VCaP (cell line): ENCODE measurements at regions not wholly inside any gene's neighbourhood (a gene's known extent, or its start where the extent isn't known, plus 50 kb on each side); places are given as distances from the start of the nearest gene placed in this dataset.

Experiments
- H3K27ac ChIP-seq: fragments of 450-650 bp; 2 replicates; pipeline ENCODE4 v1.5.1; 2017
- TF ChIP-seq, protein P1 (sequence below): fragments of 450-650 bp; conservative IDR thresholded peaks from 2 replicates; pipeline ENCODE4 v1.5.1; 2017; ENCODE audit warnings: mild to moderate bottlenecking, moderate library complexity

DNA sequence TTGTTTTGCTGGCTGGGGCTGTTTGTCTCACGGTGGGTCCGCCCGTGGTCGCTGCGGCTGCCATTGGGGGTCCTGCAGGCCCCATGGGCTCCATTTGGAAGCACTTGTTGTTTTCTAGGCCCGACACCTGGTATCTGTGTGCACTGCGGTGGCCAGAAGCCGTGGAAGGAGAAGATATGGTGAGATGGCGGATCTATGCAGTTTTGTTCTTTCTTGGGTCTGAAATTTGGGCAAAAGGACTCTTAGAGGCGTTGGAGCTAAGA lies 109.5 kb upstream of the SHH start:
- TF ChIP-seq, protein P1, sequence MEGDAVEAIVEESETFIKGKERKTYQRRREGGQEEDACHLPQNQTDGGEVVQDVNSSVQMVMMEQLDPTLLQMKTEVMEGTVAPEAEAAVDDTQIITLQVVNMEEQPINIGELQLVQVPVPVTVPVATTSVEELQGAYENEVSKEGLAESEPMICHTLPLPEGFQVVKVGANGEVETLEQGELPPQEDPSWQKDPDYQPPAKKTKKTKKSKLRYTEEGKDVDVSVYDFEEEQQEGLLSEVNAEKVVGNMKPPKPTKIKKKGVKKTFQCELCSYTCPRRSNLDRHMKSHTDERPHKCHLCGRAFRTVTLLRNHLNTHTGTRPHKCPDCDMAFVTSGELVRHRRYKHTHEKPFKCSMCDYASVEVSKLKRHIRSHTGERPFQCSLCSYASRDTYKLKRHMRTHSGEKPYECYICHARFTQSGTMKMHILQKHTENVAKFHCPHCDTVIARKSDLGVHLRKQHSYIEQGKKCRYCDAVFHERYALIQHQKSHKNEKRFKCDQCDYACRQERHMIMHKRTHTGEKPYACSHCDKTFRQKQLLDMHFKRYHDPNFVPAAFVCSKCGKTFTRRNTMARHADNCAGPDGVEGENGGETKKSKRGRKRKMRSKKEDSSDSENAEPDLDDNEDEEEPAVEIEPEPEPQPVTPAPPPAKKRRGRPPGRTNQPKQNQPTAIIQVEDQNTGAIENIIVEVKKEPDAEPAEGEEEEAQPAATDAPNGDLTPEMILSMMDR = no peak

DNA sequence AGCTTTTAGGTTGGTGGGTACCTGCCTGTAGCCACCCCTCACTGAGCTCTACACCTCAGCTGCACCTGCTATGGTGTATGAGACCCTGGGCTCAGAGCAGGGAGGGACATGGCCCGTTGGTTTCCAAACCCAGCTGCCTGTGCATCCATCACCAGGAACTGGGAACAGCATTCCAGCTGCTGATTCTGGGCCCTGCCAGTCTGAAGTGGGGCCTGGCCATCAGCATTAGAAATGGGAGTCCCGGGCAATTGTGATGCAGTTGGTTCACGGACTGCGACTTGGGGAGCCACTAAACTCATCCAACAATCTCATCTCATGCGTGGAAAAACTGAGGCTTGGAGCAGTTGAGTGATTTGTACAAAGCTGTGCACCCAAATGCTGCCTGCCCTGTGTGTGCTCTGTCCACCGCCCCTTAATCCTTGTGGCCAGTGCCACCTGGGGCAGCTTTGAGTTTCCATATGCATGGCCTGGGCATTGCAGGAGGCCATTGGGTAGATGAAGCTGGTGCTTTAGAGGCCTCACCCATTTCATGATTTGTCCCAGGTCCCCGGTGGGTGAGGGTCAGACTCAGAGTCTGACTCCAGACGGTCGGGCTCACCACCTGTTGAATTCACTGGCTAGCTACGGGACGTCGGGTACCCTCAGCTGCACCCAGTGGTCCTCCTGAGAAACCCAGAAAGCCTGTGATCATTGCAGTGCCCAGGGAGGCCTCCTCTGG lies 109.0 kb upstream of the SHH start:
- peak overlapping the region; percentile 22; the same call in 1 of the 2 replicates for H3K27ac ChIP-seq
- TF ChIP-seq, protein P1 = no peak

More for the DNA sequence above, 109.5 kb upstream of the SHH start:
- H3K27ac ChIP-seq = peak overlapping the region; percentile 22; the same call in 1 of the 2 replicates

- TF ChIP-seq, protein P1 = no peak
- H3K27ac ChIP-seq = peak overlapping the region; percentile 72; the same call in 1 of the 2 replicates
Measured at GRCh38 chr7:155920068-155920461, 107.8 kb upstream of the SHH start.

GRCh38 chr7:155919391-155920067 lies 107.3 kb upstream of the SHH start:
- TF ChIP-seq, protein P1 = no peak
- H3K27ac ChIP-seq = peak overlapping the region; percentile 72; the same call in 1 of the 2 replicates

GRCh38 chr7:155918720-155919390 lies 106.6 kb upstream of the SHH start:
- peak overlapping the region; percentile 72; the same call in 1 of the 2 replicates for H3K27ac ChIP-seq

DNA sequence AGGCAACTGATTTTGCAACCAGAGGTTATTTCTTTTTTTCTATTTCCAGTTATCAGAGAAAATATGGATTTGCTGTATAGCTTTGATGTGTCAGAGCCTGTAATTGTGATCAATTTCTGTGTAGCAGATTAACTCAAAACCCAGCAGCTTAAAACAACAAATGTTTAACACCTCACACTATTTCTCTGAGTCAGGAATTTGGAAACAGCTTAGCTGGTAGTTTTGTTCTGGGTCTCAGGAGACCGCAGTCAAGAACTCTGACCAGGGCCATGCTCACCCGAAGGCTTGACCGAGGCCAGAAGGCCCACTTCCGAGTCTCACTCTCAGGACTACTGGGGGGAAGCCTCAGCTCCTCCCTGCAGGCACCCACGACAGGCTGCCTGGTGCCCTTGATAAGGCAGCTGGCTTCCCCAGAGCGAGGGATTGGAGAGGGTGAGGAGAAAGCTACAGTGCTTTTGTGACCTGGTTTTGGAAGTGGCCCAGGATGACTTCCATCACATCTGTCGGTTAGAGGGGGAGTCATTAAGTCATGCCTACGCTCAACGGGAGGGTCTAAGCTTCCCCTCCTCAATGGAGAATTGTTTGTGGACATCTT lies 105.7 kb upstream of the SHH start:
- H3K27ac ChIP-seq = peak overlapping the region; percentile 72
- TF ChIP-seq, protein P1 = no peak

More at GRCh38 chr7:155918720-155919390, 106.6 kb upstream of the SHH start:
- TF ChIP-seq, protein P1 = no peak
